Right cardiac atrium (tissue), 5 donors: ENCODE measurements at regions not wholly inside any gene's neighbourhood (a gene's known extent, or its start where the extent isn't known, plus 50 kb on each side); places are given as distances from the start of the nearest gene placed in this dataset.

ENCODE experiments used
- ATAC-seq, 2 donors: fragments of 200-7000 bp; cut with Tn5 transposase; one replicate each; pipeline versions ENCODE4 v1.8.0 to v1.9.1; 2020; ENCODE audit warnings: moderate library complexity in 2 of 2, mild to moderate bottlenecking in 1 of 2
- DNase-seq, 3 donors: peaks; one replicate each; pipeline ENCODE4 v3.0.0-alpha.2; 2020
- H3K27ac ChIP-seq: one replicate; pipeline ENCODE4 v1.5.1; 2013; ENCODE audit warnings: mild to moderate bottlenecking, low read length, control low read depth, moderate library complexity
- H3K27me3 ChIP-seq: one replicate; pipeline ENCODE4 v1.6.1; 2013; ENCODE audit not compliant: control insufficient read depth, insufficient read depth
- H3K4me1 ChIP-seq: one replicate; pipeline ENCODE4 v1.6.1; 2013; ENCODE audit warnings: low read length; ENCODE audit not compliant: control insufficient read depth, insufficient read depth
- H3K4me3 ChIP-seq: one replicate; pipeline ENCODE4 v1.5.1; 2013; ENCODE audit warnings: low read length, control low read depth
- H3K9me3 ChIP-seq: one replicate; pipeline ENCODE4 v1.6.1; 2013; ENCODE audit warnings: low read length; ENCODE audit not compliant: control insufficient read depth
- WGBS: extraction: QIAGEN DNeasy Blood & Tissue Kit; methylation state at CpG from one replicate; pipeline ENCODE4 v1.1.7; 2013; 5-methylcytosine and 5-hydroxymethylcytosine counted together
- intact Hi-C, 4 donors: fragments of 100-400 bp; cut with DNase I; formaldehyde crosslinking; loops; one replicate each; pipeline versions ENCODE4 v1.11.0 to v1.14.0; 2022 to 2023
- donor health status: healthy with polysubstance abuse.
- donor health status: DM: no; HTN: yes; CAD: no.
- donor health status: DM: no; HTN: no; CAD: no.
- donor health status: DM: no; HTN: yes; CAD: no; lungs with severe emphysema.
- donor health status: DM: yes; HTN: yes; CAD: no.

DNA sequence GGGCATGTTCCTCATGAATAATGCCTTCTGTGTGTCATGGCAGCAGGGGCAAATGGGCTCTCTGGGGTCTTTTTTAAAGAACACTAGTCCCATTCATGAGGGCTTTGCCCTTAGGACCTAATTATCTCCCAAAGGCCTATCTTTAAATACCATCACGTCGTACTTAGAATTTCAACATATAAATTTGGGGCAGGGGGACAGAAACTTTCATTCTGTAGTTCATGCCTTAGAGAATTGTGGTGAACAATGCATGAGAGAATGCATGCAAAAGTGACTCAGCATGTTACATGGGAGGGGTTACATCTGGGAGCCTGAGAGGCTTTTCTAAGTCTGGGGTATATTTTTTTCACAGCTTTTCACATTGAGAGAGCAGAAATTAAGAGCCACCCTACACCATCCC, 208.5 kb upstream of the ROPN1 start:
- Histone ChIP-seq H3K4me1 (peaks cover 10% of the 10 kb centered on the region), H3K4me3 (no peak overlapping the region), H3K27me3 (no peaks in the 10 kb centered on the region), H3K9me3 (no peaks in the 10 kb centered on the region), H3K27ac (no peak overlapping the region)
- ATAC-seq = no peak
- DNase-seq = no peak
- 77% methylated on average over 2 of the region's 2 CpGs for WGBS
- intact Hi-C loops = no loop called here

DNA sequence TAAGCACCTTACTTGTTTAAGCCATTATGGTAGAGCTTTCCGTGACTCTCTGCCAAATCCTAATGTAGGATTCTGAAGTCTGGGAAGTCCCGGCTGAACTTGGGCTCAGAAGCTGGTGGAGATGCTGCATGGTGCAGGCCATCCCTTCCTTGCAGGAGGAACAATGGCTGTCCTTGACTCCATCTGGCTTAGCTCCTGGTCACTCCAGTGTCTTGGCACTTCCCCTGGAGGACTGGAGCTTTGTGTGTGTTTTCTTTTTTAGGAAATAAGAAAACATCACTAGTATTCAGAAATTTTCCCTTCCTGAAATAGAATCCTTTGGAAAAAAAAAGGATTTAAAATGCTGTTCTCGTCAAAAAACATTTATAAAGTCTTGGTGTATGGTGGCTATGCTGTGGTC, 209.3 kb upstream of the ROPN1 start:
- H3K27me3 ChIP-seq = no peaks in the 10 kb centered on the region
- intact Hi-C loops = no loop called here
- H3K27ac ChIP-seq = no peak overlapping the region
- DNase-seq = no peak
- H3K4me1 ChIP-seq = peaks cover 9% of the 10 kb centered on the region
- no peaks in the 10 kb centered on the region for H3K9me3 ChIP-seq
- no peak overlapping the region for H3K4me3 ChIP-seq
- no peak for ATAC-seq
- 66% methylated on average over 3 of the region's 3 CpGs for WGBS

DNA sequence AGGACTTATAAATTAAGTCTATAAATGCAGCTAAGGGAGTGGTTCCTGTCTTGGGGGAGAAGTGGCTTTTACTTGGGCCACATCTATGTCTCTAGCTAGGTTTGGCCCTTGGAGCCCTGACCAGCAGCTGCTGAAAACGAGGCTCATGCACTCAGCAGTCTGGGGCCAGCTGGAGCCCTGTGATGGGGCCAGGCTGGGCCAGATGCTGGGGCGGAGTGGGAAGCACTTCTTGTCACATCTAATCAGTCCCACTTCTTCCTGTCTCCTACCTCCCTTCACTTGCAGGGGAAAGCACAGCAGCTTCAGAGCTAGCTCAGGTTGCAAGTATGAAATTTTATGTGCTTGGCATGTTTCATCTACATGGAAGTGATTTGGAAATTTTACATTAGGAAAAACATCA, 209.9 kb upstream of the ROPN1 start:
- H3K27me3 ChIP-seq = no peaks in the 10 kb centered on the region
- H3K27ac ChIP-seq = no peak overlapping the region
- intact Hi-C loops = no loop called here
- H3K9me3 ChIP-seq = no peaks in the 10 kb centered on the region
- WGBS = 29% methylated on average over 2 of the region's 2 CpGs
- DNase-seq = peak; percentile 49 to 85 (median 83)
- peaks cover 9% of the 10 kb centered on the region for H3K4me1 ChIP-seq
- ATAC-seq = peak; percentile 82 to 85
- H3K4me3 ChIP-seq = no peak overlapping the region

DNA sequence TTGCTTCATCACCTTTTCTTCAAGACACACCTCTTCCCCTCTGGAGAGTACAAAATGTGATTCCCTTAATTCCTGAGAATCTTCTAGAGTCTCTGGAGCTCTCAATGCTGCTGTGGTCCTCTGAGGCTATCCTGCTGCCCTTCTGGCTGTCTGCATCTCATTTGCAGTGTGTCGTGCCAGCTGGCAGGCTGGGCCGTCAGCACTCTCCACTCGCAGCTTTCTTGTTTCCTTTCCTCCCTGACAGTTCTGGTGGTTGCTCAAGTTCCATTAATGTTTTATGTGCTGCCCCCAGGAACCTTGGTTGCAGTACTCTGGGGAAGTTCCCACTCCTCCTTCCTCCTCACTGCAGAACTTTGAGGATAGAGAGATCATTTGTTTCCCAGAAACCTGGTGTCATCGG, 210.8 kb upstream of the ROPN1 start:
- WGBS = 10% methylated on average over 4 of the region's 4 CpGs
- Histone ChIP-seq H3K9me3 (no peaks in the 10 kb centered on the region), H3K4me3 (no peak overlapping the region), H3K27ac (no peak overlapping the region), H3K4me1 (peaks cover 11% of the 10 kb centered on the region), H3K27me3 (no peaks in the 10 kb centered on the region)
- ATAC-seq (peak; percentile 90 to 95), DNase-seq (peak; percentile 80 to 95 (median 92))
- intact Hi-C loops = no loop called here

DNA sequence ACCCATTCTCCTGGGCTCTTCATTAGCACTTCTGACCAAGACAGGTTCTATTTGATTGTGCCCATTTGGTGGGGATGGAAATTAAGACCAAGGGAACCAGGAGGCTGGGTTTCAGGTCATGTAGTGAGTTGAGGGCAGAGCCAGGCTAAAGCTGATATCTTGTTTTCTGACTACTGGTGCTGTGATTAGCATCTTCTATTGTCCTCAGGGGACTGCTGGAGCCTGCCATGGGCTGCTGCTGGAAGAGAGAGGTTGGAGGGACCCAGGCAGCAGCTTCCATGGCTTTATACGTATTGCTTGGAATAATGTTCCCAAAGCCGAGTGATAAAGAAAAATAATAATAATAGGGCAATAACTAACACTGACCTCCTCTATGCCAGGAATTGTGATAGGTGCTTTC, 211.4 kb upstream of the ROPN1 start:
- ATAC-seq (no peak), DNase-seq (no peak)
- Histone ChIP-seq H3K27ac (no peak overlapping the region), H3K9me3 (no peaks in the 10 kb centered on the region), H3K4me3 (no peak overlapping the region), H3K4me1 (peaks cover 12% of the 10 kb centered on the region), H3K27me3 (no peaks in the 10 kb centered on the region)
- intact Hi-C loops = no loop called here
- 74% methylated on average over 2 of the region's 2 CpGs for WGBS

DNA sequence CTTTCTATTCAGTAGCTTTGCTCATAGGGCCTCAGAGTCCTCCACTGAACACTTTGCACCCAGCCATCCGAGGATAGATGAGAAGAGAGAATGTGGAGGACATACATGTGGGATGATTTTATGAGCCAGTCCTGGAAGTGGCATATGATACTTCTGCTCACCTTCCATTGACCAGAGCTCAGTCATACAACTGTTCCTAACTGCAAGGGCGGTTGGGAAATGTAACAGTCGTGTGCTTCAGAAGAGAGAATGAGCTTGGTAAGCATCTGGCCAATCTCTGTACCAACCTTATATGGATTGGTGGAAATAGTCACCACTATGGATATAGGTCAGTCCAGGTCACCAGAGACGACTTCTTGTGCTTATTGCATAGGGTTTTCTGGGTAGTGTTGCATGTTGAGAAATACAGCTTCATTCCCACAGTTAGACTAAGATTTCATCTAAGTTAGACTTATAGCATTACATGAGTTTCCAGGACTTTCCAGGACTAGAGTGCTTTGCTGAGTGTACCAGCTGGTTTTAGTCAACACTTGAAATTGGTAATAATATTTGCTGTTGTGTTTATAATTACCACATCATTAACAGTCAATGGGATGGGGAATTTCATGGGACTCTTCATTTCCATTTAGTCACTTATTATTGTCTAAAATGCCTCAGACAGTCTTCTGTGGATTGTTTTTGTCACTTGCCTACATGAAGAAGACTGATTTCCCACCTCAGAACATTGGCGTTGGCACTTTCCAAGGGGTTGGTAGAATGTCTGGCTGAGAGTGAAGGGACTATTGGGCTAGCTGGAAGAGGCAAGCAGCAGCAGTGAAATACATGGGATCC, 214.5 kb upstream of the ROPN1 start:
- Histone ChIP-seq H3K4me3 (no peak overlapping the region), H3K9me3 (no peaks in the 10 kb centered on the region), H3K27me3 (no peaks in the 10 kb centered on the region), H3K4me1 (peaks cover 12% of the 10 kb centered on the region), H3K27ac (no peak overlapping the region)
- no peak for DNase-seq
- ATAC-seq = no peak
- intact Hi-C loops = no loop called here
- 93% methylated on average over 5 of the region's 5 CpGs for WGBS

DNA sequence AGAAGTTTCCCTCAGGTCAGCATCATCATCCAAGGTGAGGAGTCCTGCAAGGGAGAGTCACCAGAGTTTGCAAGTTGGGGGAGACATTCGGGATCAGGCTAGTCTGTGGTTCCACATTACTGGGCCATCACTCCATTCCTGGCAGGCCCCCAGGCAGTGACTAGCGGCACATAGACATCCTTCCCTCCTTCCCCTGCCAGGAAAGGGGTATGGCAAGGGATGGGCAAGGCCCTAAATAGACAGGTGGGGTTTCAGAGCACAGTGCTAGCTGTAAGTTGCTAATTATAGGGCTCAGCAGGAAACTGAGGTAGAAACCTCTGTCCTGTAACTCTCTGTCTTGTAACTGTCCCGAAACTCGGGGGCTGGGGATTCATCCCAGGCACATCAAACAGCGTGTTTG, 215.2 kb upstream of the ROPN1 start:
- H3K4me3 ChIP-seq = no peak overlapping the region
- intact Hi-C loops = no loop called here
- DNase-seq = no peak
- no peaks in the 10 kb centered on the region for H3K27me3 ChIP-seq
- no peaks in the 10 kb centered on the region for H3K9me3 ChIP-seq
- H3K27ac ChIP-seq = no peak overlapping the region
- H3K4me1 ChIP-seq = peaks cover 8% of the 10 kb centered on the region
- ATAC-seq = no peak
- WGBS = 96% methylated on average over 5 of the region's 5 CpGs

DNA sequence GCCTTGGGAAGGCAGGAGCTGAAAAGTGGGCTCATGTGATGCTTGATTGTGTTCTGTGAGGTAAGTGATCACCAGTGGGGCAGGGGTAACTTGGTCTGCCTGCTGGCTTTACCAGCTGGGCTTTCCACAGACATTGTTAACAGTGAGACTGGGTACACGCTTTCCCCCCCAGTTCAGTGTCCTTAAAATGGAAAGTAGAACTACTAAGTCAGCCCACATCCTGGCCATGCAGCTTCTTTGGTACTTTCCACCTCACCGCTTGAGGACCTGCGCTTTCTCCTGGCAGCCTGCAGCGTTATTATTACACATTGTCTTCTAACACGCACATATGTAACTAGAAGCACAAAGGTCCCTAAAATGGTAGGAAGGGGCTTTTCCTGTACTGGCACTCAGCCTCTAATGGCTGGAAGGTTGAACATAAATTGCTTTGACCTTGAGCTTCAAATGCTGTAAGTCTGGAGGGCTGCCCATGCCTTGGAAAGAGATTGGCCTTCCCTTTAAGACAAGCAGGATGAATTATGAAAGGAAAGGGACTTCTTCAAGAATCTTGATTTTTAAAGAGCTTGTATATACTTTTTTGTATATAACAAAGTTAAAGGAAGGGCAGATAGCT, 216.1 kb upstream of the ROPN1 start:
- Histone ChIP-seq H3K27me3 (no peaks in the 10 kb centered on the region), H3K4me1 (peaks cover 7% of the 10 kb centered on the region), H3K27ac (no peak overlapping the region), H3K9me3 (no peaks in the 10 kb centered on the region), H3K4me3 (no peak overlapping the region)
- intact Hi-C loops = no loop called here
- ATAC-seq (no peak), DNase-seq (no peak)
- 72% methylated on average over 5 of the region's 5 CpGs for WGBS

DNA sequence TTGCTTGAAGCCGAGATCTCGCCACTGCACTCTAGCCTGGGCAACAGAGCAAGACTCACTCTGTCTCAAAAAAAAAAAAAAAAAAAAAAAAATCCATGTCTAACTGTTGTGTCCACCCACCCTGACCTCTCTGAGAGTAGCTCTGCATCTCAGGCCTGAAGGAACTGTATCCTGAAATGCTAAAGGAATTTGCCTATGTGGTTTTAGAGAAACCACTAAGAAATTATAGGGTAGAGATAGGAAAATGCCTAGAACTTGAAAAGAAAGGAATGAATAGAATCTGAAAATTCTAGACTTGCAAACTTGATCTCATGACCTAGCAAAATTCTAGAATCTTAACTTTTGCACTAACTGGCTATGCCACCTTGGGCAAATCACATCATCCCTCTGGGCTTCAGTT, 217.5 kb upstream of the ROPN1 start:
- ATAC-seq = no peak
- H3K4me1 ChIP-seq = peaks cover 3% of the 10 kb centered on the region
- H3K9me3 ChIP-seq = no peaks in the 10 kb centered on the region
- DNase-seq = no peak
- intact Hi-C loops = no loop called here
- H3K4me3 ChIP-seq = no peak overlapping the region
- H3K27ac ChIP-seq = no peak overlapping the region
- H3K27me3 ChIP-seq = no peaks in the 10 kb centered on the region
- 99% methylated on average over 2 of the region's 2 CpGs for WGBS

DNA sequence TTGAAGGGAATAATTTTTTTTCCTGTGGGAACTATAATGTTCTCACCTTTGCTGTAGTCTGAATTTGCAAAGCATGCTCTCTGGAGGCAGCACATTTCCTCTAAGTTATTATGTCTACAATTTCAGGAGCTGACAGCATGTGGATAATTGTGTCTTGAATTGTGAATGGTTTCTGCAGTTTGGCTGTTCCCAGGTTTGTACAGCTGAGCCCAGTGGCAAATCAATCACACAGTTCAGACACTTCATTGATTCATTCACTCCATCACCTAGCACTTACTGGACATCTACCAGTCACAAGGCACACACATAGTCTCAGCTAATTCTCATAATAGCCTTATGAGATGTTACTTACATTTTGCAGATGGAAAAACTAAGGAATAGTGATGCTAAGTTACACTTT, 219.0 kb upstream of the ROPN1 start:
- H3K27ac ChIP-seq = no peak overlapping the region
- no peak overlapping the region for H3K4me3 ChIP-seq
- peaks cover 3% of the 10 kb centered on the region for H3K4me1 ChIP-seq
- ATAC-seq = no peak
- H3K27me3 ChIP-seq = no peaks in the 10 kb centered on the region
- intact Hi-C loops = no loop called here
- no peak for DNase-seq
- no peaks in the 10 kb centered on the region for H3K9me3 ChIP-seq

DNA sequence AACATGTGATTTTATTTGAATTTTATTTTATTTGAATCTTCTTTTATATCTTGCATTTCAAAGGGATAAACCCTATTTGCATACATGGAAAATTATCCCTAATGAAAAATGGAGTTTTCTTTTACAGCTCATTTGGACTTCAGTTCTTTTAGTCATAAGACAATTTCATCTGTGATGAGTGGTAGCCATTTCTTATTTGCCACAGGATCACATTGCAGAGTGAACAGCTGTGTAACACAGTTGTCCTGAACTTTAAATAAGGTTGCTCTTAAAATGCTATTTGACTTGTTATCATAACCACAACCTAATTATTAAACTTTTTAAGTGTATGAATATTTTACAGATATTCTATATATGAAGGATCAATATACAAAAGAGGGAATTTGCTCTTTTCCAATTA, 221.7 kb upstream of the ROPN1 start:
- no peak for ATAC-seq
- H3K4me3 ChIP-seq = no peak overlapping the region
- DNase-seq = no peak
- intact Hi-C loops = no loop called here
- no peaks in the 10 kb centered on the region for H3K9me3 ChIP-seq
- H3K27ac ChIP-seq = no peak overlapping the region
- no peaks in the 10 kb centered on the region for H3K27me3 ChIP-seq
- peaks cover 2% of the 10 kb centered on the region for H3K4me1 ChIP-seq
